SH-SY5Y (cell line): ENCODE measurements at regions not wholly inside any gene's neighbourhood (a gene's known extent, or its start where the extent isn't known, plus 50 kb on each side); places are given as distances from the start of the nearest gene placed in this dataset.

Experiments
- GATA2 ChIP-seq: IDR thresholded peaks from 2 replicates; pipeline ENCODE4 v1.6.1; 2011; ENCODE audit warnings: mild to moderate bottlenecking, low read depth, low read length
- GATA3 ChIP-seq: IDR thresholded peaks from 2 replicates; pipeline ENCODE4 v1.6.1; 2011; ENCODE audit warnings: low read depth, mild to moderate bottlenecking, low read length, moderate library complexity

DNA sequence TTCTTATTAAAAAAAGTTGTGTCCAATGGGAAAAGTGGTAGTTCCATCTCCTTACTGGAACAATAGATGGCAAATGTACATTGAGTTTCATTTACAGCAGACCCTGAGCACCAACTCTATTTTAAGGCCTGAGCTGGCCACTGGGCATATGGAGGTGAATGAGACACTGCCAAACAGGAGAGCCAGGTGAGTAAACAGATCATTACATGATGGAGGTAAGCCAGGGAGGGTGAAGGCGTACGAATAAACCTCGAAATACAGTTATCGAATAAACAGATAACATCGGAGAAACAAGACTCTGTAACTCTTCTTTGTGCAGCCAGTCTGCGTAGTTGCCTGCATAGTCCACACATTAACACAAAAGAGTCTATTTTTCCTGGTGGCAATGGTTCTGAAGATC is 446.4 kb upstream of the KLF4 start:
- TF ChIP-seq GATA2, result no peak
- no peak for TF ChIP-seq GATA3
